Thymus (tissue), 11 donors: ENCODE measurements at regions not wholly inside any gene's neighbourhood (a gene's known extent, or its start where the extent isn't known, plus 50 kb on each side); places are given as distances from the start of the nearest gene placed in this dataset.
"Not testable (repeated sequence)": the region's sequence is repeated elsewhere in the genome, so short reads cannot be mapped to it uniquely, and the experiment has no call there.

ENCODE experiments used
- DNase-seq, 9 donors: peaks; one replicate each; pipeline ENCODE4 v3.0.0-alpha.2; 2013; ENCODE audit warnings: low spot score in 9 of 9, low read depth in 6 of 9, missing footprints in 1 of 9
- H3K27ac ChIP-seq, 2 donors: one replicate each; pipeline ENCODE4 v1.5.1; 2013; ENCODE audit warnings: control low read depth in 1 of 2, low read depth in 1 of 2, low read length in 1 of 2, mild to moderate bottlenecking in 1 of 2, moderate library complexity in 1 of 2
- H3K27me3 ChIP-seq, 2 donors: one replicate each; pipeline ENCODE4 v1.5.1; 2013; ENCODE audit warnings: low read length in 1 of 2; ENCODE audit not compliant: control insufficient read depth in 2 of 2, insufficient read depth in 1 of 2
- H3K36me3 ChIP-seq, 2 donors: one replicate each; pipeline ENCODE4 v1.5.1; 2013; ENCODE audit warnings: low read length in 1 of 2, mild to moderate bottlenecking in 1 of 2, moderate library complexity in 1 of 2; ENCODE audit not compliant: control insufficient read depth in 2 of 2, insufficient read depth in 2 of 2
- H3K4me1 ChIP-seq, 2 donors: one replicate each; pipeline ENCODE4 v1.5.1; 2013; ENCODE audit warnings: low read length in 2 of 2; ENCODE audit not compliant: control insufficient read depth in 2 of 2, insufficient read depth in 2 of 2
- H3K4me3 ChIP-seq, 2 donors: one replicate each; pipeline ENCODE4 v1.5.1; 2013; ENCODE audit warnings: low read length in 2 of 2, control low read depth in 1 of 2, mild to moderate bottlenecking in 1 of 2
- H3K9me3 ChIP-seq, 2 donors: one replicate each; pipeline ENCODE4 v1.5.1; 2013; ENCODE audit warnings: low read length in 1 of 2, mild to moderate bottlenecking in 1 of 2; ENCODE audit not compliant: control insufficient read depth in 2 of 2, insufficient read depth in 1 of 2
- WGBS: extraction: QIAGEN DNeasy Blood & Tissue Kit; methylation state at CpG from one replicate; pipeline ENCODE4 v1.1.7; 2013; 5-methylcytosine and 5-hydroxymethylcytosine counted together
- donor health status: healthy.

DNA sequence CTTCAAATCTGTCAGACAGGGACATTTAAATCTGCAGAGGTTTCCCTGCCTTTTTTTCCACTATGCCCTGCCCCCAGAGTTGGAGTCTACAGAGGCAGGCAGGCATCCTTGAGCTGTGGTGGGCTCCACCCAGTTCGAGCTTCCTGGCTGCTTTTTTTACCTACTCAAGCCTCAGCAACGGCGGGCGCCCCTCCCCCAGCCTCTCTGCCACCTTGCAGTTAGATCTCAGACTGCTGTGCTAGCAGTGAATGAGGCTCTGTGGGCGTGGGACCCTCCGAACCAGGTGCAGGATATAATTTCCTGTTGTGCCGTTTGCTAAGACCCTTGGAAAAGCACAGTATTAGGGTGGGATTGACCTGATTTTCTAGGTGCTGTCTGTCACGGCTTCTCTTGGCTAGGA is 765.2 kb upstream of the NOVA1 start:
- DNase-seq, H3K4me3 ChIP-seq, H3K27me3 ChIP-seq, H3K9me3 ChIP-seq, H3K4me1 ChIP-seq, H3K27ac ChIP-seq, H3K36me3 ChIP-seq: not testable (repeated sequence)
- 88% methylated on average over 8 of the region's 8 CpGs for WGBS

DNA sequence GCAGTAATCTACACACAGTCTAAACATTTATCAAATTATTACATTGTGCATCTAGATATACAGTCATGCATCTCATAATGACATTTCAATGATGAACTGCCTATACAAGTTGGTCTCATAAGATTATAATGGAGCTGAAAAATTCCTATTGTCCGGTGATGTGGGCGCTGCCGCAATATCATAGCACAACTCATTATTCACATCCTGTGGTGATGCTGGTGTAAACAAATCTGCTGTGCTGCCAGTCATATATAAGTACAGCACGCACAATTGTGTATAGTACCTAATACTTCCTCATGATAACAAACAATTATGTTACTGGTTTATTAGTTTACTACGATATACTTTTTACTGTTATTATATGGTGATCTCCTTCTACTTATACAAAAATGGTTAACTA is 768.8 kb upstream of the NOVA1 start:
- WGBS: 97% methylated on average over 5 of the region's 5 CpGs
- Histone ChIP-seq H3K9me3 (peaks cover 0 to 4% of the 10 kb centered on the region in 2 donors), H3K36me3 (no peaks in the 10 kb centered on the region), H3K27ac (no peak overlapping the region), H3K4me1 (no peaks in the 10 kb centered on the region), H3K4me3 (no peak overlapping the region), H3K27me3 (no peaks in the 10 kb centered on the region)
- DNase-seq: no peak

DNA sequence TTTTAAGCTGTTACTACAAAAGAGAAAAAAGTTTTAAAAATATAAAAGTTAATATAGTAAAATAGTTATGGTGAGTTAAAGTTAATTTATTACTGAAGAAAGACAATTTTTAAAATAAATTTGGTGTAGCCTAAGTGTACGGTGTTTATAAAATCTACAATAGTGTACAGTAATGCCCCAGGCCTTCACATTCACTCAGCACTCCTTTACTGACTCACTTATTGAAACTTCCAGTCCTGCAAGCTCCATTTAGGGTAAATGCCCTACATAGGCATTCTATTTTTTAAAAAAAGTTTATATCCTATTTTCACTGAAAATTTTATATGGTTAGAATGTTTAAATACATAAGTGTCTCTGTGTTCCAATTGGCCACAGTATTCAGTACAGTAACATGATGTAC is 769.5 kb upstream of the NOVA1 start:
- Histone ChIP-seq H3K36me3 (no peaks in the 10 kb centered on the region), H3K4me3 (no peak overlapping the region), H3K4me1 (no peaks in the 10 kb centered on the region), H3K27ac (no peak overlapping the region), H3K9me3 (peaks cover 0 to 4% of the 10 kb centered on the region in 2 donors), H3K27me3 (no peaks in the 10 kb centered on the region)
- WGBS: 97% methylated on average over 1 of the region's 1 CpG
- DNase-seq: no peak

DNA sequence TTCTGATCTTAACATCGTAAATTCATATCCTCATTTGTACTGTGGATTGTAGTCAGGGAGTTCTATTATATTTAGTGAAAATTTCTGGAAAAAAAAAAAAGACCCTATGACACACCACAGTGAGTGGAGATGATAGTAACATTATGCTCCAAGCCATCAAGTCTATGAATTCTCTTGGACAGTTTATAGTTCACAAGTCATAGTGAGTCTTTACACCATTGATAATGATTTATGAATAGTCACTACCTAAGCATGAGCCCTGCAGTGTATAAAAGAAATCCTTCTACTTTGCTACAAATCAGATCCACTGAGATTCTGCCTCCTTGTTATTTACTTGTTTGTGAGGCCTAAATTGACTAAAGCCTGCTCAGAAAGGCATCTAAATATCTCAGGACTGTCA is 772.2 kb upstream of the NOVA1 start:
- H3K27ac ChIP-seq: no peak overlapping the region
- DNase-seq: no peak
- H3K9me3 ChIP-seq: no peaks in the 10 kb centered on the region
- no peaks in the 10 kb centered on the region for H3K36me3 ChIP-seq
- no peak overlapping the region for H3K4me3 ChIP-seq
- 97% methylated on average over 1 of the region's 1 CpG for WGBS
- H3K4me1 ChIP-seq: no peaks in the 10 kb centered on the region
- no peaks in the 10 kb centered on the region for H3K27me3 ChIP-seq

DNA sequence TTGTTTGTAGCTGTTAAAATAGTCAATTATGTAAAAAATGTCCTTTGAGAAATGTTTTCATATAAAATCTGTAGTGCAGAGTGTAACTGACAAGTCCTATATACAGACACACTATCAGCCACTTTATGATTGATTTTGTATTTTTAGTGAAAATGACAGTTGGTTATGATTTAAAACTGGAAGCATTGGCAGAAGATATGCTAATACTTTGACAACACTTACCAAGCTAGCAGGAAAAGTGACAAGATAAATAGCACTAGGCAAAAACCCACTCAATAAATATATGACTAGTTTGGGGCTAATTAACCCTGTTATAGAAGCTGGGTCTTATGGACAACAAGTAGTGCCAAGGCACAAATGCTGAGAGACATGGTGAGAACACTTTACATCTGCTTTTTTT is 772.9 kb upstream of the NOVA1 start:
- no peaks in the 10 kb centered on the region for H3K36me3 ChIP-seq
- no peak overlapping the region for H3K27ac ChIP-seq
- no peaks in the 10 kb centered on the region for H3K4me1 ChIP-seq
- no peaks in the 10 kb centered on the region for H3K27me3 ChIP-seq
- no peaks in the 10 kb centered on the region for H3K9me3 ChIP-seq
- no peak for DNase-seq
- H3K4me3 ChIP-seq: no peak overlapping the region

DNA sequence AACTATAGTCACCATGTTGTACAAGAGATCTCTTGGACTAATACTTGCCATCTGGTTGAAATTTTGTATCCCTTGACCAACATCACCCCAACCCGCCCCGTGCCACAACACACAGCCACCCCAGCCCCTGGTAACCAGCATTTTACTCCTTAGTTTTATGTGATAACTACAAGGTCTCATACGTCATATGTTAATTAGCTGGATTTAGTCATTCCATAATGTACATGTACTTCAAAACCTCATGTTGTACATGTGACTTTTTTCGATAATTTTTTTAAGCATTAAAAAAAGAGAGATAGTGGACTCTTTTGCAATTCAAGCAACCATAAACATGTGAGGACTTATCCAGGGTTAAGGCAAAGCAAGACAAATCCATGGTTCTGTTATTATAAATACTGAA is 773.4 kb upstream of the NOVA1 start:
- WGBS: 93% methylated on average over 4 of the region's 4 CpGs
- no peaks in the 10 kb centered on the region for H3K9me3 ChIP-seq
- H3K36me3 ChIP-seq: no peaks in the 10 kb centered on the region
- H3K4me1 ChIP-seq: no peaks in the 10 kb centered on the region
- no peaks in the 10 kb centered on the region for H3K27me3 ChIP-seq
- no peak for DNase-seq
- no peak overlapping the region for H3K4me3 ChIP-seq
- H3K27ac ChIP-seq: no peak overlapping the region

DNA sequence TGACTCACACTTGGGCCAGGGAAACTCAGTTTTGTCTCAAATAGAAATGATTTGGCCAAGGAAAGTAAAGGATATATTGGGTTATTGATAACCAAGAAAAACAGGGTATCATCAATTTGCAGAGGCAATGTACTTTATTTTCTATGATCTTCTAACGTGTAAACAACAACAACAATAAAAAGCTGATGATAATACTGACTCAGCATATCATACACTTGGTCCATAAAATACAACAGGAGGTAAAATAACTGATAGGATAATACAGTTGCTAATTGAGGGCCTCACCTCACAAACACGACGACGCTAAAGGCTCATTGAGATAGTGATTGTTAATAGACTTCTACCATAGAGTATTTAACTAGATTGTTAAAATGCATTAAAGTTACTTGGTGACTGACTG is 774.0 kb upstream of the NOVA1 start:
- no peaks in the 10 kb centered on the region for H3K36me3 ChIP-seq
- DNase-seq: no peak
- H3K27me3 ChIP-seq: no peaks in the 10 kb centered on the region
- no peak overlapping the region for H3K4me3 ChIP-seq
- H3K4me1 ChIP-seq: no peaks in the 10 kb centered on the region
- H3K27ac ChIP-seq: no peak overlapping the region
- 86% methylated on average over 4 of the region's 4 CpGs for WGBS
- H3K9me3 ChIP-seq: no peaks in the 10 kb centered on the region

DNA sequence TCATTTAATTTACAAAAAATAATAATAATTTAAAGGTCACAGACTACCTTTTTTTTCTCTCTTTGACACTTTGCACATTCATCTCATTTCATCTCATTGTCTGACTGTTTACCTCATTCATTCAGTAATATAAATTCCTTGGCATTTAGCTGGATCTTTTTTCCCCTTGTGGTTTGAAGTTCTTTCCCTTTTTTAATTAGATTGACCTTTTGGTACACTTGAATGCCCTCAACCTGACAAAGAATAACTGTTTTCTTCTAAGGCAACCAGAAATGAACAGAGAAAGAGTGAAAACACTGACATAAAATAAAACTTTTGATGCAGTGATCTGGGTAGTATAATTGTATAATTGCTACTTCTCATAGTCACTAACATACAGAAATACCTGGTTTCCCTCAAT is 774.9 kb upstream of the NOVA1 start:
- no peak for DNase-seq
- no peaks in the 10 kb centered on the region for H3K27me3 ChIP-seq
- H3K9me3 ChIP-seq: no peaks in the 10 kb centered on the region
- H3K27ac ChIP-seq: no peak overlapping the region
- no peaks in the 10 kb centered on the region for H3K36me3 ChIP-seq
- H3K4me1 ChIP-seq: no peaks in the 10 kb centered on the region
- no peak overlapping the region for H3K4me3 ChIP-seq

DNA sequence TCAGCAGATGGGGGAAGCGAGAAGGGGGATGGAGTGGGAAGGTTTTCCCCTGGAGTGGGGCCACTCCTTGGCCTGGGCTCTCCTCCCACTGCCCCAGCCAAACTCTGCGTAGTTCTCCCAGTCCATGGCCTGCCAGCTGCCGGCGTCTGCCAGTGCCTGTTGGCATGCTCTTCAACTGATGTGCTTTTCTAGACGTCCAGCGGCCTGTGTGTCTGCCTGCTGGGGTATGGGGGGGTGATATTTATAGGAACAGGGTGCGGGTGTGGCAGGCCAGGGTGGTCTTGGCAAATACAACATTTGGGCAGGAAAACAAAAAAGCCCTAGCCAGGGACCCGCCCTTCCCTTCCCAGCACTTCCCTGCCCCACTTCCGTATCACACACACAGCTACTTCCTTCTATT is 786.3 kb upstream of the NOVA1 start:
- no peak overlapping the region for H3K4me3 ChIP-seq
- 87% methylated on average over 9 of the region's 9 CpGs for WGBS
- no peaks in the 10 kb centered on the region for H3K36me3 ChIP-seq
- H3K4me1 ChIP-seq: no peaks in the 10 kb centered on the region
- H3K9me3 ChIP-seq: no peaks in the 10 kb centered on the region
- no peak for DNase-seq
- no peak overlapping the region for H3K27ac ChIP-seq
- H3K27me3 ChIP-seq: no peaks in the 10 kb centered on the region

DNA sequence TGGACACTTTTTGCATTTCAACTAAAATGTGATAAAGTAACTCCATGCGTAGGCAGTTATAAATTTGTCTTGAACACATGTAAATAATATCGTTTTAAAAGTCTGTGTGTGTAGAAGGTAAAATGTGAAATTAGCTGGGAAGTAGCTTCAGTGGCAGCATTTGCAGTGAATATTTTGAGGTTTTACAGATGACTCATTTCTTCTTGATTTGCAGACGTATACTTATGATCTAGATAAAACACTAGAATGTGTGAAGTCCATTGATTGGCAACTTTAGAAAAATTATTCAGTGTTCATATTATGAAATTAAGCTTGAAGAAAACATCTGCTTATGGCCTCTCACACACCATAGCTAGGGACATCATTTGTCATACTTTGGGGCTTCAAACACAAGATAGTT is 788.6 kb upstream of the NOVA1 start:
- WGBS: 90% methylated on average over 3 of the region's 3 CpGs
- no peak for DNase-seq
- Histone ChIP-seq H3K4me3 (no peak overlapping the region), H3K27ac (no peak overlapping the region), H3K4me1 (no peaks in the 10 kb centered on the region), H3K9me3 (no peaks in the 10 kb centered on the region), H3K36me3 (no peaks in the 10 kb centered on the region), H3K27me3 (no peaks in the 10 kb centered on the region)
